ENCODE measurements at regions not wholly inside any gene's neighbourhood (a gene's known extent, or its start where the extent isn't known, plus 50 kb on each side); places are given as distances from the start of the nearest gene placed in this dataset.

- Mint-ChIP-seq H3K36me3 (no peaks in the 10 kb centered on the region), H3K4me1 (no peaks in the 10 kb centered on the region), H3K9me3 (no peaks in the 10 kb centered on the region), H3K27me3 (peaks cover 5% of the 10 kb centered on the region), H3K4me3 (no peak overlapping the region), H3K27ac (no peak overlapping the region)
- DNase-seq (ENCODE audit: low spot score in 2 of 2) (no peak), ATAC-seq (ENCODE audit: low read depth) (no peak)
These were observed 155.5 kb downstream of the TENT4A start for GRCh38 chr5:6868575-6869215.

GRCh38 chr5:6869677-6870076, 156.4 kb downstream of the TENT4A start:
- H3K4me3 Mint-ChIP-seq = no peak overlapping the region
- H3K27ac Mint-ChIP-seq = no peak overlapping the region
- no peak for ATAC-seq (ENCODE audit: low read depth)
- H3K27me3 Mint-ChIP-seq = peaks cover 5% of the 10 kb centered on the region
- H3K4me1 Mint-ChIP-seq = no peaks in the 10 kb centered on the region
- H3K36me3 Mint-ChIP-seq = no peaks in the 10 kb centered on the region
- no peaks in the 10 kb centered on the region for H3K9me3 Mint-ChIP-seq
- no peak for DNase-seq (ENCODE audit: low spot score in 2 of 2)

GRCh38 chr5:6872441-6873160, 159.4 kb downstream of the TENT4A start:
- H3K9me3 Mint-ChIP-seq = no peaks in the 10 kb centered on the region
- no peak overlapping the region for H3K4me3 Mint-ChIP-seq
- no peak for DNase-seq (ENCODE audit: low spot score in 2 of 2)
- H3K36me3 Mint-ChIP-seq = no peaks in the 10 kb centered on the region
- no peak for ATAC-seq (ENCODE audit: low read depth)
- no peak overlapping the region for H3K27ac Mint-ChIP-seq
- H3K27me3 Mint-ChIP-seq = peaks cover 3% of the 10 kb centered on the region
- H3K4me1 Mint-ChIP-seq = no peaks in the 10 kb centered on the region

- DNase-seq (ENCODE audit: low spot score in 2 of 2) = no peak
- Mint-ChIP-seq H3K4me1 (no peaks in the 10 kb centered on the region), H3K27me3 (peaks cover 7% of the 10 kb centered on the region), H3K27ac (no peak overlapping the region), H3K9me3 (no peaks in the 10 kb centered on the region), H3K36me3 (no peaks in the 10 kb centered on the region), H3K4me3 (no peak overlapping the region)
- no peak for ATAC-seq (ENCODE audit: low read depth)
These were observed 160.1 kb downstream of the TENT4A start for GRCh38 chr5:6873359-6873758.

GRCh38 chr5:6875376-6875775, 162.1 kb downstream of the TENT4A start:
- H3K36me3 Mint-ChIP-seq = no peaks in the 10 kb centered on the region
- no peaks in the 10 kb centered on the region for H3K4me1 Mint-ChIP-seq
- H3K4me3 Mint-ChIP-seq = no peak overlapping the region
- H3K27me3 Mint-ChIP-seq = peaks cover 7% of the 10 kb centered on the region
- no peaks in the 10 kb centered on the region for H3K9me3 Mint-ChIP-seq
- ATAC-seq (ENCODE audit: low read depth) (no peak), DNase-seq (ENCODE audit: low spot score in 2 of 2) (no peak)
- no peak overlapping the region for H3K27ac Mint-ChIP-seq

- H3K9me3 Mint-ChIP-seq = no peaks in the 10 kb centered on the region
- no peak overlapping the region for H3K4me3 Mint-ChIP-seq
- no peaks in the 10 kb centered on the region for H3K36me3 Mint-ChIP-seq
- peaks cover 6% of the 10 kb centered on the region for H3K27me3 Mint-ChIP-seq
- no peaks in the 10 kb centered on the region for H3K4me1 Mint-ChIP-seq
- no peak overlapping the region for H3K27ac Mint-ChIP-seq
- DNase-seq (ENCODE audit: low spot score in 2 of 2) (no peak), ATAC-seq (ENCODE audit: low read depth) (no peak)
These were observed 165.0 kb downstream of the TENT4A start for GRCh38 chr5:6877986-6878828.

GRCh38 chr5:6885581-6885980, 172.3 kb downstream of the TENT4A start:
- Mint-ChIP-seq H3K4me3 (no peak overlapping the region), H3K9me3 (peaks cover 19% of the 10 kb centered on the region), H3K27ac (no peak overlapping the region), H3K27me3 (no peaks in the 10 kb centered on the region), H3K4me1 (no peaks in the 10 kb centered on the region), H3K36me3 (no peaks in the 10 kb centered on the region)
- ATAC-seq (ENCODE audit: low read depth) (no peak), DNase-seq (ENCODE audit: low spot score in 2 of 2) (no peak)

- Mint-ChIP-seq H3K9me3 (peaks cover 19% of the 10 kb centered on the region), H3K36me3 (no peaks in the 10 kb centered on the region), H3K4me1 (no peaks in the 10 kb centered on the region), H3K27ac (no peak overlapping the region), H3K4me3 (no peak overlapping the region), H3K27me3 (no peaks in the 10 kb centered on the region)
- DNase-seq (ENCODE audit: low spot score in 2 of 2) = no peak
- ATAC-seq (ENCODE audit: low read depth) = no peak
These were observed 173.6 kb downstream of the TENT4A start for GRCh38 chr5:6886866-6887265.

- no peak for DNase-seq (ENCODE audit: low spot score in 2 of 2)
- no peak overlapping the region for H3K27ac Mint-ChIP-seq
- H3K9me3 Mint-ChIP-seq = peaks cover 19% of the 10 kb centered on the region
- no peak for ATAC-seq (ENCODE audit: low read depth)
- no peaks in the 10 kb centered on the region for H3K4me1 Mint-ChIP-seq
- no peaks in the 10 kb centered on the region for H3K36me3 Mint-ChIP-seq
- no peak overlapping the region for H3K4me3 Mint-ChIP-seq
- H3K27me3 Mint-ChIP-seq = peaks cover 5% of the 10 kb centered on the region
These were observed 175.8 kb downstream of the TENT4A start for GRCh38 chr5:6889030-6889429.

GRCh38 chr5:6899221-6899620, 186.0 kb downstream of the TENT4A start:
- DNase-seq (ENCODE audit: low spot score in 2 of 2) = no peak
- ATAC-seq (ENCODE audit: low read depth) = no peak
- H3K36me3 Mint-ChIP-seq = no peaks in the 10 kb centered on the region
- peaks cover 2% of the 10 kb centered on the region for H3K27me3 Mint-ChIP-seq
- H3K4me3 Mint-ChIP-seq = no peak overlapping the region
- no peak overlapping the region for H3K27ac Mint-ChIP-seq
- peaks cover 1% of the 10 kb centered on the region for H3K9me3 Mint-ChIP-seq
- no peaks in the 10 kb centered on the region for H3K4me1 Mint-ChIP-seq

GRCh38 chr5:6900247-6901227, 187.3 kb downstream of the TENT4A start:
- DNase-seq (ENCODE audit: low spot score in 2 of 2) = no peak
- no peaks in the 10 kb centered on the region for H3K36me3 Mint-ChIP-seq
- ATAC-seq (ENCODE audit: low read depth) = no peak
- no peak overlapping the region for H3K4me3 Mint-ChIP-seq
- peaks cover 1% of the 10 kb centered on the region for H3K9me3 Mint-ChIP-seq
- no peaks in the 10 kb centered on the region for H3K27me3 Mint-ChIP-seq
- H3K27ac Mint-ChIP-seq = no peak overlapping the region
- no peaks in the 10 kb centered on the region for H3K4me1 Mint-ChIP-seq

- no peak overlapping the region for H3K27ac Mint-ChIP-seq
These were observed 188.9 kb downstream of the TENT4A start for GRCh38 chr5:6902094-6902493.

GRCh38 chr5:6902597-6902996, 189.4 kb downstream of the TENT4A start:
- Mint-ChIP-seq H3K4me1 (no peaks in the 10 kb centered on the region), H3K27me3 (no peaks in the 10 kb centered on the region), H3K4me3 (no peak overlapping the region), H3K27ac (no peak overlapping the region), H3K9me3 (no peaks in the 10 kb centered on the region), H3K36me3 (no peaks in the 10 kb centered on the region)
- ATAC-seq (ENCODE audit: low read depth) (no peak), DNase-seq (ENCODE audit: low spot score in 2 of 2) (no peak)

More at GRCh38 chr5:6902094-6902493, 188.9 kb downstream of the TENT4A start:
- no peak overlapping the region for H3K4me3 Mint-ChIP-seq
- no peaks in the 10 kb centered on the region for H3K9me3 Mint-ChIP-seq
- no peaks in the 10 kb centered on the region for H3K36me3 Mint-ChIP-seq
- ATAC-seq (ENCODE audit: low read depth) = no peak
- no peaks in the 10 kb centered on the region for H3K4me1 Mint-ChIP-seq
- DNase-seq (ENCODE audit: low spot score in 2 of 2) = no peak
- H3K27me3 Mint-ChIP-seq = no peaks in the 10 kb centered on the region
